ENCODE measurements at regions not wholly inside any gene's neighbourhood (a gene's known extent, or its start where the extent isn't known, plus 50 kb on each side); places are given as distances from the start of the nearest gene placed in this dataset.

- Histone ChIP-seq H3K9ac (ENCODE audit: low read depth, low read length) (no peak overlapping the region), H3K9me3 (ENCODE audit: insufficient read depth, low read length, severe bottlenecking) (no peaks in the 10 kb centered on the region), H2AFZ (ENCODE audit: low read depth, low read length) (no peak overlapping the region), H3K27ac (ENCODE audit: low read length) (no peak overlapping the region), H3K4me2 (ENCODE audit: insufficient read depth, low read length) (no peak overlapping the region), H4K20me1 (ENCODE audit: insufficient read depth, low read length) (no peaks in the 10 kb centered on the region), H3K27me3 (ENCODE audit: insufficient read depth, low read length, poor library complexity) (no peaks in the 10 kb centered on the region), H3K36me3 (ENCODE audit: insufficient read depth, low read length) (no peaks in the 10 kb centered on the region), H3K4me1 (ENCODE audit: insufficient read depth, low read length) (no peaks in the 10 kb centered on the region), H3K4me3 (ENCODE audit: low read depth in 1 of 2, low read length in 2 of 2) (no peak overlapping the region), H3K79me2 (ENCODE audit: insufficient read depth, low read length) (no peaks in the 10 kb centered on the region)
- TF ChIP-seq EZH2 (IDR thresholded peaks at IDR 0.05; ENCODE audit: borderline replicate concordance, low read depth, low read length, severe bottlenecking) = no peak
- TF ChIP-seq, protein P1, sequence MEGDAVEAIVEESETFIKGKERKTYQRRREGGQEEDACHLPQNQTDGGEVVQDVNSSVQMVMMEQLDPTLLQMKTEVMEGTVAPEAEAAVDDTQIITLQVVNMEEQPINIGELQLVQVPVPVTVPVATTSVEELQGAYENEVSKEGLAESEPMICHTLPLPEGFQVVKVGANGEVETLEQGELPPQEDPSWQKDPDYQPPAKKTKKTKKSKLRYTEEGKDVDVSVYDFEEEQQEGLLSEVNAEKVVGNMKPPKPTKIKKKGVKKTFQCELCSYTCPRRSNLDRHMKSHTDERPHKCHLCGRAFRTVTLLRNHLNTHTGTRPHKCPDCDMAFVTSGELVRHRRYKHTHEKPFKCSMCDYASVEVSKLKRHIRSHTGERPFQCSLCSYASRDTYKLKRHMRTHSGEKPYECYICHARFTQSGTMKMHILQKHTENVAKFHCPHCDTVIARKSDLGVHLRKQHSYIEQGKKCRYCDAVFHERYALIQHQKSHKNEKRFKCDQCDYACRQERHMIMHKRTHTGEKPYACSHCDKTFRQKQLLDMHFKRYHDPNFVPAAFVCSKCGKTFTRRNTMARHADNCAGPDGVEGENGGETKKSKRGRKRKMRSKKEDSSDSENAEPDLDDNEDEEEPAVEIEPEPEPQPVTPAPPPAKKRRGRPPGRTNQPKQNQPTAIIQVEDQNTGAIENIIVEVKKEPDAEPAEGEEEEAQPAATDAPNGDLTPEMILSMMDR (IDR thresholded peaks at IDR 0.05; ENCODE audit: borderline replicate concordance, extremely low read depth, low read length, poor library complexity, severe bottlenecking) = no peak
- no peak for ATAC-seq (ENCODE audit: insufficient read depth, low read depth)
- DNase-seq = no peak
Measured at GRCh38 chr2:167380094-167380493, 491.8 kb downstream of the XIRP2 start.

DNA sequence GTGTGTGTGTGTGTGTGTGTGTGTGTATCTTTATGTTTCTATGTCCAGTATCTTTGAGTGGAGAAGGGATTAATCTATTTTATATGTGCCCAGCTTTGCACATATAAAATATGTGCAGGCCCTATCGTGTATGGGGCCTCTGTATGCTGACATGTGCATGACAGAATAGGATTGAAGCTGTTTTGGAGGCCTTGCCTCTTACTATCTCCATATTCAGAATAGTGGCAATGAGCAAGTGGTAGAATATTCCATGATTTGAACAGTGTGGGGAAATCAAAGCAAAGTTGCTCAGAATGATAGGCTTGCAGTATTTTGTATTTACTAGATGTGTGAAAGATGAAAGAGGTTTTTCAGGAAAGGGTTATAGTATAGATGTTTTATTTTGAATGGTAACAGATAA, 480.8 kb downstream of the XIRP2 start:
- DNase-seq (no peak), ATAC-seq (ENCODE audit: insufficient read depth, low read depth) (no peak)
- no peak overlapping the region for H2AFZ ChIP-seq (ENCODE audit: low read depth, low read length)
- no peaks in the 10 kb centered on the region for H3K79me2 ChIP-seq (ENCODE audit: insufficient read depth, low read length)
- H4K20me1 ChIP-seq (ENCODE audit: insufficient read depth, low read length) = no peaks in the 10 kb centered on the region
- no peak overlapping the region for H3K4me2 ChIP-seq (ENCODE audit: insufficient read depth, low read length)
- no peak overlapping the region for H3K27ac ChIP-seq (ENCODE audit: low read length)
- H3K9ac ChIP-seq (ENCODE audit: low read depth, low read length) = no peak overlapping the region
- TF ChIP-seq EZH2 (IDR thresholded peaks at IDR 0.05; ENCODE audit: borderline replicate concordance, low read depth, low read length, severe bottlenecking) = no peak
- TF ChIP-seq, protein P1 (IDR thresholded peaks at IDR 0.05; ENCODE audit: borderline replicate concordance, extremely low read depth, low read length, poor library complexity, severe bottlenecking) = no peak
- H3K27me3 ChIP-seq (ENCODE audit: insufficient read depth, low read length, poor library complexity) = no peaks in the 10 kb centered on the region
- H3K9me3 ChIP-seq (ENCODE audit: insufficient read depth, low read length, severe bottlenecking) = no peaks in the 10 kb centered on the region
- H3K4me1 ChIP-seq (ENCODE audit: insufficient read depth, low read length) = no peaks in the 10 kb centered on the region
- H3K4me3 ChIP-seq (ENCODE audit: low read depth in 1 of 2, low read length in 2 of 2) = no peak overlapping the region
- H3K36me3 ChIP-seq (ENCODE audit: insufficient read depth, low read length) = no peaks in the 10 kb centered on the region

DNA sequence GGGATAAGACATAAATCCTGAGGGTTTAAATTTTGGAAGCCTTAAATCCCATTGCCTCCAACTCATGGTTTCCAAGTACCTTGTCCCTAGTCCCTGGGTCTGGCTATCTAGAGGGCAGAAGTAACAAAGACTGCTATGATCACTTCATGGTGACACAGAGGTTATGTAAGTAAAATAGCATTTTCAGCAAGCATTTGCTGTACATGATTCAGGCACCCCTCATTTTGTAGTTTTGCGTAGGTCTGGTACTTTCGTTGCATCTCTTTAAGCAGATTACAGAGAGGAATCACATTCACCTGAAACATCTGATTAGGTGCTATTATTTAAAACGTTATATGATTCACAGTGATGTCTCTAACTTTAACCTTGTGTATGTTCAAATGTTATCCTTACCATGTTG, 480.1 kb downstream of the XIRP2 start:
- DNase-seq (no peak), ATAC-seq (ENCODE audit: insufficient read depth, low read depth) (no peak)
- H3K27me3 ChIP-seq (ENCODE audit: insufficient read depth, low read length, poor library complexity) = no peaks in the 10 kb centered on the region
- TF ChIP-seq, protein P1 (IDR thresholded peaks at IDR 0.05; ENCODE audit: borderline replicate concordance, extremely low read depth, low read length, poor library complexity, severe bottlenecking) = no peak
- TF ChIP-seq EZH2 (IDR thresholded peaks at IDR 0.05; ENCODE audit: borderline replicate concordance, low read depth, low read length, severe bottlenecking) = no peak
- no peaks in the 10 kb centered on the region for H3K4me1 ChIP-seq (ENCODE audit: insufficient read depth, low read length)
- no peaks in the 10 kb centered on the region for H3K79me2 ChIP-seq (ENCODE audit: insufficient read depth, low read length)
- H3K9me3 ChIP-seq (ENCODE audit: insufficient read depth, low read length, severe bottlenecking) = no peaks in the 10 kb centered on the region
- no peak overlapping the region for H3K4me2 ChIP-seq (ENCODE audit: insufficient read depth, low read length)
- no peak overlapping the region for H3K9ac ChIP-seq (ENCODE audit: low read depth, low read length)
- H4K20me1 ChIP-seq (ENCODE audit: insufficient read depth, low read length) = no peaks in the 10 kb centered on the region
- no peaks in the 10 kb centered on the region for H3K36me3 ChIP-seq (ENCODE audit: insufficient read depth, low read length)
- H3K4me3 ChIP-seq (ENCODE audit: low read depth in 1 of 2, low read length in 2 of 2) = no peak overlapping the region
- no peak overlapping the region for H2AFZ ChIP-seq (ENCODE audit: low read depth, low read length)
- H3K27ac ChIP-seq (ENCODE audit: low read length) = no peak overlapping the region

- H3K9ac ChIP-seq (ENCODE audit: low read depth, low read length) = no peak overlapping the region
- no peak overlapping the region for H3K4me2 ChIP-seq (ENCODE audit: insufficient read depth, low read length)
- TF ChIP-seq, protein P1 (IDR thresholded peaks at IDR 0.05; ENCODE audit: borderline replicate concordance, extremely low read depth, low read length, poor library complexity, severe bottlenecking) = no peak
- TF ChIP-seq EZH2 (IDR thresholded peaks at IDR 0.05; ENCODE audit: borderline replicate concordance, low read depth, low read length, severe bottlenecking) = no peak
- no peaks in the 10 kb centered on the region for H3K27me3 ChIP-seq (ENCODE audit: insufficient read depth, low read length, poor library complexity)
- DNase-seq (no peak), ATAC-seq (ENCODE audit: insufficient read depth, low read depth) (no peak)
- no peak overlapping the region for H3K4me3 ChIP-seq (ENCODE audit: low read depth in 1 of 2, low read length in 2 of 2)
- H3K27ac ChIP-seq (ENCODE audit: low read length) = no peak overlapping the region
- H3K9me3 ChIP-seq (ENCODE audit: insufficient read depth, low read length, severe bottlenecking) = no peaks in the 10 kb centered on the region
- H3K79me2 ChIP-seq (ENCODE audit: insufficient read depth, low read length) = no peaks in the 10 kb centered on the region
- no peaks in the 10 kb centered on the region for H3K36me3 ChIP-seq (ENCODE audit: insufficient read depth, low read length)
- no peak overlapping the region for H2AFZ ChIP-seq (ENCODE audit: low read depth, low read length)
- no peaks in the 10 kb centered on the region for H4K20me1 ChIP-seq (ENCODE audit: insufficient read depth, low read length)
- H3K4me1 ChIP-seq (ENCODE audit: insufficient read depth, low read length) = no peaks in the 10 kb centered on the region
Measured at GRCh38 chr2:167365216-167365615, 476.9 kb downstream of the XIRP2 start.
